Lower lobe of right lung (tissue), 2 donors: ENCODE measurements at regions not wholly inside any gene's neighbourhood (a gene's known extent, or its start where the extent isn't known, plus 50 kb on each side); places are given as distances from the start of the nearest gene placed in this dataset.

Experiments
- ATAC-seq, 2 donors: fragments of 200-7000 bp; cut with Tn5 transposase; one replicate each; pipeline ENCODE4 v1.9.1; 2020 to 2022; ENCODE audit warnings: mild to moderate bottlenecking in 2 of 2, moderate library complexity in 2 of 2
- DNase-seq: peaks from one replicate; pipeline ENCODE4 v3.0.0-alpha.2; 2020
- H3K27ac ChIP-seq: fragments of 200-600 bp; one replicate; pipeline ENCODE4 v1.8.0; 2022
- H3K27me3 ChIP-seq: fragments of 200-600 bp; one replicate; pipeline ENCODE4 v1.8.0; 2022; ENCODE audit warnings: low read depth
- H3K36me3 ChIP-seq: fragments of 200-600 bp; one replicate; pipeline ENCODE4 v1.8.0; 2022; ENCODE audit warnings: mild to moderate bottlenecking
- H3K4me1 ChIP-seq: fragments of 200-600 bp; one replicate; pipeline ENCODE4 v1.8.0; 2022
- H3K4me3 ChIP-seq: fragments of 200-600 bp; one replicate; pipeline ENCODE4 v1.8.0; 2022; ENCODE audit warnings: mild to moderate bottlenecking
- H3K9me3 ChIP-seq: fragments of 200-600 bp; one replicate; pipeline ENCODE4 v1.8.0; 2022
- intact Hi-C: fragments of 100-400 bp; cut with DNase I; formaldehyde crosslinking; loops from one replicate; pipeline ENCODE4 v1.11.0; 2022
- TF ChIP-seq, protein P1 (sequence below): fragments of 200-600 bp; IDR thresholded peaks from one replicate; pipeline ENCODE4 v1.8.0; 2022; ENCODE audit warnings: antibody characterized with exemption, mild to moderate bottlenecking
- donor health status: DM: no; HTN: yes; CAD: no; lungs with severe emphysema.

DNA sequence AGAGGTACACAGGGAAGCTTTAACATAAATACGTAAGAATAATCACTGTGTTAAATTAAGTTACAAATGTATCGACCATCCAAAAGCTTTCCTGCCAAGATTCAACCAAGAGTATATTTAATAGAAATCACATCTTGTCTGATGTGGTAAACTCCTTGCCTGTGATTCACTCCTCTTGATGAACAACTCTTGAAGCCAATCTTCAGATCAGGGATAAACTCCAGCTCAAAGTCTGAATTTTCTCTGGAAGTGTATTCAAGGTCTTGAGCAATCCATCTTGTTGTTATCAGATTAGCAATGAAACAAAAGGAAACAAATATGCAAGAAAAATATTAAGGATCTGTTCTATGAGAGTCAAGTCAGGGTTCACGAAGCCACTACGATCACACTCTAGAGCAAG lies 170.0 kb upstream of the ADAMTS16 start:
- DNase-seq, result no peak
- Histone ChIP-seq H3K27me3 (no peaks in the 10 kb centered on the region), H3K36me3 (no peaks in the 10 kb centered on the region), H3K4me3 (no peak overlapping the region), H3K9me3 (no peaks in the 10 kb centered on the region), H3K4me1 (no peaks in the 10 kb centered on the region), H3K27ac (no peak overlapping the region)
- TF ChIP-seq, protein P1, sequence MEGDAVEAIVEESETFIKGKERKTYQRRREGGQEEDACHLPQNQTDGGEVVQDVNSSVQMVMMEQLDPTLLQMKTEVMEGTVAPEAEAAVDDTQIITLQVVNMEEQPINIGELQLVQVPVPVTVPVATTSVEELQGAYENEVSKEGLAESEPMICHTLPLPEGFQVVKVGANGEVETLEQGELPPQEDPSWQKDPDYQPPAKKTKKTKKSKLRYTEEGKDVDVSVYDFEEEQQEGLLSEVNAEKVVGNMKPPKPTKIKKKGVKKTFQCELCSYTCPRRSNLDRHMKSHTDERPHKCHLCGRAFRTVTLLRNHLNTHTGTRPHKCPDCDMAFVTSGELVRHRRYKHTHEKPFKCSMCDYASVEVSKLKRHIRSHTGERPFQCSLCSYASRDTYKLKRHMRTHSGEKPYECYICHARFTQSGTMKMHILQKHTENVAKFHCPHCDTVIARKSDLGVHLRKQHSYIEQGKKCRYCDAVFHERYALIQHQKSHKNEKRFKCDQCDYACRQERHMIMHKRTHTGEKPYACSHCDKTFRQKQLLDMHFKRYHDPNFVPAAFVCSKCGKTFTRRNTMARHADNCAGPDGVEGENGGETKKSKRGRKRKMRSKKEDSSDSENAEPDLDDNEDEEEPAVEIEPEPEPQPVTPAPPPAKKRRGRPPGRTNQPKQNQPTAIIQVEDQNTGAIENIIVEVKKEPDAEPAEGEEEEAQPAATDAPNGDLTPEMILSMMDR, result no peak
- no peak for ATAC-seq
- intact Hi-C loops, result no loop called here

DNA sequence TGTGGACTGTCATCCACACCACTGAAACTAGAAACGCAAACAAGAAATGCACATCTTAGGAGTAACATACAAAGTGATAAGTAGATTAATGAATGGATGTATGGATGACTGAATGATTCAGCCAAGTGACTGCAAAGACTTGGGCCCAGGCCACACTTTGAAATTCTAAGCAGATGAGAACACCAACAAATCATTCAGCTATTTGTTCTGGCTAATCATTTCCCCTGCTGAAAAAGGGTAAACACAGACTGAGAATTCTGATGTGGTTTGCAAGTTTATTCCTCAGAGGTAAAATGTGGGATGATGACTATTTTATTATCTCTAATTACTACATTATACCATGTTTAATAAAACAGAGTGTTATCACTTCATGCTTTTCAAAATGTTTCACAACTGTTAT lies 163.2 kb upstream of the ADAMTS16 start:
- intact Hi-C loops, result no loop called here
- DNase-seq (no peak), ATAC-seq (no peak)
- H3K27ac ChIP-seq, result no peak overlapping the region
- TF ChIP-seq, protein P1, result no peak
- no peak overlapping the region for H3K4me3 ChIP-seq
- no peaks in the 10 kb centered on the region for H3K27me3 ChIP-seq
- no peaks in the 10 kb centered on the region for H3K36me3 ChIP-seq
- H3K4me1 ChIP-seq, result no peaks in the 10 kb centered on the region
- H3K9me3 ChIP-seq, result no peaks in the 10 kb centered on the region

DNA sequence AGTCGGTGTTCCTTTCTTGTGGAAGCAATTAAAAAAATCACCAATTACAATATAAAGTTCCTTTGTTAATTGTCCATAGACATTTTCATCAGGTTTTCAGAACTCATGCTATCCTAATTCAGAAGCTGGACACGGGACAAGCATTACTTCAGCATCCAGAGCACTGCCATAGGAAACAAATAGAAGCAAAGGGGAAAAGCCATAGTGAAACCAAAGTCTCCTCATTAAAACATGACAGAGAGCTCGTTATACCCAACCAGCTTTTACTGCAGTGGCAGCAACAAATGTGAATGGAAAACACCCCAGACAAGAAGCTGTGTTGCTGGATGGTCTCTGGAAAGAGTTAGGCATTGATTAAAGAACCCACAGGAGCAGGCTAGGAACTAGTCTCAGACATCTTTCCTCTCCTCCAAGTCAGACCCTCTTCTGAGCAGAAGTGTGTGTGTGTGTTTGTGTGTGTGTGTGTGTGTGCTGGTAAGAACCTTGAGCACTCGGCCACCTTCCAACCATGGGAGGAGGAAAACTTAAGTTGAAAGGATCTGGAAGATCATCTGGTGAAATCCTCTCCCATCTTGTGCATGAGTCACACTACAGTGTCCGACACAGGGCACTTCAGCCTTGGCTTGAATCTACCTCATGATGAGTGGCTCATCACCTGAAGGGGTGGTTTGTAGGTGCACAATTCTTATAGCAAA lies 162.6 kb upstream of the ADAMTS16 start:
- DNase-seq (no peak), ATAC-seq (no peak)
- TF ChIP-seq, protein P1, result no peak
- Histone ChIP-seq H3K36me3 (no peaks in the 10 kb centered on the region), H3K4me3 (no peak overlapping the region), H3K9me3 (no peaks in the 10 kb centered on the region), H3K4me1 (no peaks in the 10 kb centered on the region), H3K27me3 (no peaks in the 10 kb centered on the region), H3K27ac (no peak overlapping the region)
- intact Hi-C loops, result no loop called here

DNA sequence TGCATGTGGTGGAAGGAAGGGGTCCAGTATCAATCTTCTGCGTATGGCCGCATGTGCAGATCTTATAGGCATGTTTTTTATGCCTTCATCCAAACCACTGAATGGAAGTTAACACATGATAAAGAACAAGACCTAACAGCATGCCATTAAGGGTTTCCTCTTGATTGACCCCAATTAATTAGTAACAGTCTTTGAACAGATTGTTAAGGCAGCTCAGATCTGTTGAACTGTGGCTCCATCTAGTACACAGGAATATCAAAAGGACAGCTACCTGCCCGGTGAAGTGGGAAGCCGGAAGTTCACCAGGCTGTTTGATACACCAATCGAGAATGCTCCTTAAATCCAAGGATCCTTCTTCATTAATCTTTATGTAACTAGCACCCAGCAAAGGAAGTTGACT lies 159.9 kb upstream of the ADAMTS16 start:
- H3K27ac ChIP-seq, result no peak overlapping the region
- DNase-seq (no peak), ATAC-seq (no peak)
- no peaks in the 10 kb centered on the region for H3K9me3 ChIP-seq
- H3K27me3 ChIP-seq, result no peaks in the 10 kb centered on the region
- H3K4me3 ChIP-seq, result no peak overlapping the region
- H3K36me3 ChIP-seq, result no peaks in the 10 kb centered on the region
- no peaks in the 10 kb centered on the region for H3K4me1 ChIP-seq
- TF ChIP-seq, protein P1, result no peak
- intact Hi-C loops, result no loop called here

DNA sequence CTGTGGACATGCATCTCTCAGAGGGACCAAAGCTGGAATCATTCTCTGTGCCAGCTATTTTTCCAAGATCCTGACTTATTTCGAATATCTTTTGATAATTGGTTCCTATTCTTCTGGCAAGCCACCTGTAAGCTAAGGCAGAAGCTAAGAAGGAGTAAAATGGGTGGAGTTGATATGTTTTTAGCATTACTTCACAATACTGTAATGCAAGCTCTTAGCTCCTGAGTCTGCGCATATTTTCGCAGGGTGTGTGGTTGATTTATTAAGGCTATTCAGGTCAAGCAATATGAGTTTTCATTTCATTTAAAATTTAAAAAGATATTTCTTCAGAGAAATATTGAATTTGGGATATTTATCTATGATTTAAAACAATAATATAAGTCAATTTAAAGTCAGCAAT lies 158.5 kb upstream of the ADAMTS16 start:
- TF ChIP-seq, protein P1, result no peak
- no peak for DNase-seq
- no peaks in the 10 kb centered on the region for H3K9me3 ChIP-seq
- no peak overlapping the region for H3K27ac ChIP-seq
- no peaks in the 10 kb centered on the region for H3K27me3 ChIP-seq
- H3K4me1 ChIP-seq, result no peaks in the 10 kb centered on the region
- no peak overlapping the region for H3K4me3 ChIP-seq
- no peaks in the 10 kb centered on the region for H3K36me3 ChIP-seq
- ATAC-seq, result no peak
- intact Hi-C loops, result no loop called here
